Osteocyte (in vitro differentiated cells): ENCODE measurements at regions not wholly inside any gene's neighbourhood (a gene's known extent, or its start where the extent isn't known, plus 50 kb on each side); places are given as distances from the start of the nearest gene placed in this dataset.

ENCODE experiments used
- DNase-seq: peaks from one replicate; pipeline ENCODE4 v3.0.0; 2021; ENCODE audit warnings: mixed read lengths; ENCODE audit not compliant: unreplicated experiment; ENCODE audit errors: extremely low spot score
- H3K27ac Mint-ChIP-seq: one replicate; pipeline ENCODE4 v1.8.0; 2021; ENCODE audit warnings: mild to moderate bottlenecking, mixed read lengths; ENCODE audit not compliant: unreplicated experiment
- H3K27me3 Mint-ChIP-seq: one replicate; pipeline ENCODE4 v1.8.0; 2021; ENCODE audit warnings: mixed read lengths; ENCODE audit not compliant: unreplicated experiment
- H3K36me3 Mint-ChIP-seq: one replicate; pipeline ENCODE4 v1.8.0; 2021; ENCODE audit warnings: mixed read lengths; ENCODE audit not compliant: unreplicated experiment
- H3K4me1 Mint-ChIP-seq: one replicate; pipeline ENCODE4 v1.8.0; 2021; ENCODE audit warnings: mixed read lengths; ENCODE audit not compliant: unreplicated experiment
- H3K4me3 Mint-ChIP-seq: one replicate; pipeline ENCODE4 v1.8.0; 2021; ENCODE audit warnings: mild to moderate bottlenecking, moderate library complexity, mixed read lengths; ENCODE audit not compliant: unreplicated experiment
- H3K9me3 Mint-ChIP-seq: one replicate; pipeline ENCODE4 v1.8.0; 2021; ENCODE audit warnings: mixed read lengths; ENCODE audit not compliant: unreplicated experiment
- CTCF ChIP-seq: fragments of 200-600 bp; sonication (generic); IDR thresholded peaks from 2 replicates; pipeline ENCODE4 v1.5.0; 2021; ENCODE audit warnings: antibody characterized with exemption, mild to moderate bottlenecking, moderate library complexity

- Mint-ChIP-seq H3K27me3 (peaks cover 17% of the 10 kb centered on the region), H3K4me3 (no peak overlapping the region), H3K27ac (no peak overlapping the region), H3K4me1 (no peaks in the 10 kb centered on the region), H3K9me3 (no peaks in the 10 kb centered on the region), H3K36me3 (no peaks in the 10 kb centered on the region)
- DNase-seq: no peak
- no peak for TF ChIP-seq CTCF
These were observed 281.9 kb upstream of the NAV3 start for GRCh38 chr12:77548797-77549196.

- H3K27ac Mint-ChIP-seq: no peak overlapping the region
- H3K4me3 Mint-ChIP-seq: no peak overlapping the region
- no peaks in the 10 kb centered on the region for H3K27me3 Mint-ChIP-seq
- H3K36me3 Mint-ChIP-seq: no peaks in the 10 kb centered on the region
- no peak for TF ChIP-seq CTCF
- H3K4me1 Mint-ChIP-seq: no peaks in the 10 kb centered on the region
- H3K9me3 Mint-ChIP-seq: no peaks in the 10 kb centered on the region
- no peak for DNase-seq
These were observed 290.6 kb upstream of the NAV3 start for GRCh38 chr12:77540097-77540496.

- no peak for TF ChIP-seq CTCF
- Mint-ChIP-seq H3K27me3 (no peaks in the 10 kb centered on the region), H3K4me3 (no peak overlapping the region), H3K27ac (no peak overlapping the region), H3K4me1 (no peaks in the 10 kb centered on the region), H3K36me3 (no peaks in the 10 kb centered on the region), H3K9me3 (no peaks in the 10 kb centered on the region)
- no peak for DNase-seq
These were observed 293.0 kb upstream of the NAV3 start for GRCh38 chr12:77537663-77538062.

GRCh38 chr12:77535734-77536133 lies 295.0 kb upstream of the NAV3 start:
- DNase-seq: no peak
- Mint-ChIP-seq H3K4me1 (no peaks in the 10 kb centered on the region), H3K4me3 (no peak overlapping the region), H3K27me3 (no peaks in the 10 kb centered on the region), H3K9me3 (no peaks in the 10 kb centered on the region), H3K27ac (no peak overlapping the region), H3K36me3 (no peaks in the 10 kb centered on the region)
- no peak for TF ChIP-seq CTCF

GRCh38 chr12:77531912-77532311 lies 298.8 kb upstream of the NAV3 start:
- no peaks in the 10 kb centered on the region for H3K36me3 Mint-ChIP-seq
- H3K4me1 Mint-ChIP-seq: no peaks in the 10 kb centered on the region
- no peak overlapping the region for H3K4me3 Mint-ChIP-seq

More at GRCh38 chr12:77531912-77532311, 298.8 kb upstream of the NAV3 start:
- TF ChIP-seq CTCF: no peak
- peaks cover 16% of the 10 kb centered on the region for H3K9me3 Mint-ChIP-seq
- H3K27me3 Mint-ChIP-seq: no peaks in the 10 kb centered on the region
- no peak overlapping the region for H3K27ac Mint-ChIP-seq
- DNase-seq: no peak
